ENCODE measurements at regions not wholly inside any gene's neighbourhood (a gene's known extent, or its start where the extent isn't known, plus 50 kb on each side); places are given as distances from the start of the nearest gene placed in this dataset.

- Mint-ChIP-seq H3K9me3 (peaks cover 7% of the 10 kb centered on the region), H3K4me3 (peak overlapping the region; percentile 61), H3K27ac (peak overlapping the region; percentile 99), H3K36me3 (peaks cover 7% of the 10 kb centered on the region), H3K4me1 (peaks cover 66% of the 10 kb centered on the region), H3K27me3 (no peaks in the 10 kb centered on the region)
- ATAC-seq: peak; percentile 93
These were observed 230.8 kb downstream of the BCAS1 start for GRCh38 chr20:53839423-53840176.

- H3K4me3 Mint-ChIP-seq: peak overlapping the region; percentile 52
- peak overlapping the region; percentile 99 for H3K27ac Mint-ChIP-seq
- peaks cover 7% of the 10 kb centered on the region for H3K36me3 Mint-ChIP-seq
- ATAC-seq: no peak
- H3K27me3 Mint-ChIP-seq: no peaks in the 10 kb centered on the region
- peaks cover 7% of the 10 kb centered on the region for H3K9me3 Mint-ChIP-seq
- peaks cover 78% of the 10 kb centered on the region for H3K4me1 Mint-ChIP-seq
These were observed 232.0 kb downstream of the BCAS1 start for GRCh38 chr20:53838311-53838868.

GRCh38 chr20:53837126-53837826, 233.1 kb downstream of the BCAS1 start:
- Mint-ChIP-seq H3K4me3 (peak overlapping the region; percentile 52), H3K27me3 (no peaks in the 10 kb centered on the region), H3K9me3 (peaks cover 10% of the 10 kb centered on the region), H3K27ac (peak overlapping the region; percentile 99), H3K36me3 (peaks cover 12% of the 10 kb centered on the region), H3K4me1 (peaks cover 75% of the 10 kb centered on the region)
- ATAC-seq: no peak

GRCh38 chr20:53834749-53835148, 235.6 kb downstream of the BCAS1 start:
- Mint-ChIP-seq H3K4me3 (no peak overlapping the region), H3K9me3 (peaks cover 10% of the 10 kb centered on the region), H3K27me3 (no peaks in the 10 kb centered on the region), H3K4me1 (peaks cover 76% of the 10 kb centered on the region), H3K27ac (peak overlapping the region; percentile 94), H3K36me3 (peaks cover 15% of the 10 kb centered on the region)
- no peak for ATAC-seq

GRCh38 chr20:53834062-53834442, 236.3 kb downstream of the BCAS1 start:
- Mint-ChIP-seq H3K4me3 (peak overlapping the region; percentile 63), H3K36me3 (peaks cover 15% of the 10 kb centered on the region), H3K27ac (peak overlapping the region; percentile 94), H3K9me3 (peaks cover 7% of the 10 kb centered on the region), H3K4me1 (peaks cover 76% of the 10 kb centered on the region), H3K27me3 (no peaks in the 10 kb centered on the region)
- ATAC-seq: peak; percentile 90

- Mint-ChIP-seq H3K27ac (peak overlapping the region; percentile 94), H3K4me3 (peak overlapping the region; percentile 63), H3K9me3 (peaks cover 7% of the 10 kb centered on the region), H3K27me3 (no peaks in the 10 kb centered on the region), H3K36me3 (peaks cover 15% of the 10 kb centered on the region), H3K4me1 (peaks cover 76% of the 10 kb centered on the region)
- peak; percentile 53 for ATAC-seq
These were observed 236.9 kb downstream of the BCAS1 start for GRCh38 chr20:53833333-53834061.

- H3K4me3 Mint-ChIP-seq: no peak overlapping the region
- no peak for ATAC-seq
- H3K27me3 Mint-ChIP-seq: no peaks in the 10 kb centered on the region
- H3K9me3 Mint-ChIP-seq: peaks cover 3% of the 10 kb centered on the region
- peaks cover 76% of the 10 kb centered on the region for H3K4me1 Mint-ChIP-seq
- peak overlapping the region; percentile 94 for H3K27ac Mint-ChIP-seq
- peaks cover 9% of the 10 kb centered on the region for H3K36me3 Mint-ChIP-seq
These were observed 237.9 kb downstream of the BCAS1 start for GRCh38 chr20:53832499-53832898.

- peak overlapping the region; percentile 94 for H3K27ac Mint-ChIP-seq
- no peak overlapping the region for H3K4me3 Mint-ChIP-seq
These were observed 238.2 kb upstream of the ZNF217 start for GRCh38 chr20:53831812-53832211.

GRCh38 chr20:53831228-53831627, 237.6 kb upstream of the ZNF217 start:
- H3K4me3 Mint-ChIP-seq: no peak overlapping the region
- peaks cover 8% of the 10 kb centered on the region for H3K36me3 Mint-ChIP-seq
- H3K27me3 Mint-ChIP-seq: no peaks in the 10 kb centered on the region
- peak overlapping the region; percentile 94 for H3K27ac Mint-ChIP-seq
- H3K9me3 Mint-ChIP-seq: peaks cover 3% of the 10 kb centered on the region
- peaks cover 84% of the 10 kb centered on the region for H3K4me1 Mint-ChIP-seq
- no peak for ATAC-seq

More at GRCh38 chr20:53831812-53832211, 238.2 kb upstream of the ZNF217 start:
- H3K4me1 Mint-ChIP-seq: peaks cover 78% of the 10 kb centered on the region
- ATAC-seq: no peak
- peaks cover 8% of the 10 kb centered on the region for H3K36me3 Mint-ChIP-seq
- H3K9me3 Mint-ChIP-seq: peaks cover 3% of the 10 kb centered on the region
- no peaks in the 10 kb centered on the region for H3K27me3 Mint-ChIP-seq

- Mint-ChIP-seq H3K4me3 (peak overlapping the region; percentile 73), H3K27ac (peak overlapping the region; percentile 94), H3K9me3 (peaks cover 3% of the 10 kb centered on the region), H3K4me1 (peaks cover 81% of the 10 kb centered on the region), H3K36me3 (peaks cover 8% of the 10 kb centered on the region), H3K27me3 (no peaks in the 10 kb centered on the region)
- ATAC-seq: peak; percentile 54
These were observed 236.3 kb upstream of the ZNF217 start for GRCh38 chr20:53829724-53830521.

GRCh38 chr20:53829255-53829723, 235.7 kb upstream of the ZNF217 start:
- Mint-ChIP-seq H3K27me3 (no peaks in the 10 kb centered on the region), H3K4me1 (peaks cover 74% of the 10 kb centered on the region), H3K27ac (peak overlapping the region; percentile 94), H3K4me3 (peak overlapping the region; percentile 73), H3K36me3 (peaks cover 8% of the 10 kb centered on the region), H3K9me3 (peaks cover 3% of the 10 kb centered on the region)
- no peak for ATAC-seq

GRCh38 chr20:53828682-53829254, 235.1 kb upstream of the ZNF217 start:
- no peak for ATAC-seq

GRCh38 chr20:53828088-53828681, 234.5 kb upstream of the ZNF217 start:
- ATAC-seq: no peak
- Mint-ChIP-seq H3K4me3 (peak overlapping the region; percentile 73), H3K27ac (peak overlapping the region; percentile 94), H3K27me3 (no peaks in the 10 kb centered on the region), H3K36me3 (peaks cover 8% of the 10 kb centered on the region), H3K9me3 (peaks cover 3% of the 10 kb centered on the region), H3K4me1 (peaks cover 65% of the 10 kb centered on the region)

More at GRCh38 chr20:53828682-53829254, 235.1 kb upstream of the ZNF217 start:
- H3K4me1 Mint-ChIP-seq: peaks cover 69% of the 10 kb centered on the region
- peak overlapping the region; percentile 94 for H3K27ac Mint-ChIP-seq
- peak overlapping the region; percentile 73 for H3K4me3 Mint-ChIP-seq
- H3K36me3 Mint-ChIP-seq: peaks cover 8% of the 10 kb centered on the region
- peaks cover 3% of the 10 kb centered on the region for H3K9me3 Mint-ChIP-seq
- no peaks in the 10 kb centered on the region for H3K27me3 Mint-ChIP-seq
